OCI-LY1 (cell line): ENCODE measurements at regions not wholly inside any gene's neighbourhood (a gene's known extent, or its start where the extent isn't known, plus 50 kb on each side); places are given as distances from the start of the nearest gene placed in this dataset.

ENCODE experiments used
- H2AFZ ChIP-seq: fragments of 200-600 bp; sonication (generic), shearing (Covaris generic); 2 replicates; pipeline ENCODE4 v1.6.0; 2014; ENCODE audit warnings: antibody characterized with exemption, mild to moderate bottlenecking, low read length
- H3F3A ChIP-seq: fragments of 200-600 bp; sonication (generic), shearing (Covaris generic); 2 replicates; pipeline ENCODE4 v1.6.0; 2014; ENCODE audit warnings: mild to moderate bottlenecking, antibody characterized with exemption, low read length, moderate library complexity; ENCODE audit not compliant: insufficient read depth
- H3K27ac ChIP-seq: fragments of 200-600 bp; sonication (generic); 2 replicates; pipeline ENCODE4 v1.5.1; 2014; ENCODE audit warnings: low read length, mixed run types, mild to moderate bottlenecking, low read depth; ENCODE audit not compliant: poor library complexity, severe bottlenecking
- H3K27me3 ChIP-seq: fragments of 200-600 bp; sonication (generic); 2 replicates; pipeline ENCODE4 v1.6.0; 2014; ENCODE audit warnings: antibody characterized with exemption, mild to moderate bottlenecking, low read length, moderate library complexity; ENCODE audit not compliant: insufficient read depth
- H3K36me3 ChIP-seq: fragments of 200-600 bp; sonication (generic); 2 replicates; pipeline ENCODE4 v1.6.1; 2014; ENCODE audit warnings: mild to moderate bottlenecking, antibody characterized with exemption, low read length, moderate library complexity, mixed read lengths; ENCODE audit not compliant: insufficient read depth
- H3K4me1 ChIP-seq: fragments of 200-600 bp; sonication (generic); 2 replicates; pipeline ENCODE4 v1.5.1; 2014; ENCODE audit warnings: mild to moderate bottlenecking, low read length, moderate library complexity; ENCODE audit not compliant: insufficient read depth, severe bottlenecking
- H3K4me2 ChIP-seq: fragments of 200-600 bp; sonication (generic), shearing (Covaris generic); 2 replicates; pipeline ENCODE4 v1.6.1; 2014; ENCODE audit warnings: low read length
- H3K4me3 ChIP-seq: fragments of 200-600 bp; sonication (generic); 2 replicates; pipeline ENCODE4 v1.5.1; 2014; ENCODE audit warnings: low read length, low read depth, mild to moderate bottlenecking, mixed read lengths; ENCODE audit not compliant: poor library complexity, severe bottlenecking
- H3K79me2 ChIP-seq: fragments of 200-600 bp; shearing (Covaris generic); 2 replicates; pipeline ENCODE4 v1.6.1; 2016; ENCODE audit warnings: mixed run types, low read length, mixed read lengths; ENCODE audit not compliant: insufficient read depth
- H3K9ac ChIP-seq: fragments of 200-600 bp; sonication (generic), shearing (Covaris generic); 2 replicates; pipeline ENCODE4 v1.6.1; 2014; ENCODE audit warnings: mild to moderate bottlenecking, low read length, mixed read lengths
- H3K9me2 ChIP-seq: fragments of 200-600 bp; sonication (generic), shearing (Covaris generic); 2 replicates; pipeline ENCODE4 v1.6.1; 2014; ENCODE audit warnings: low read depth, mild to moderate bottlenecking, low read length, mixed read lengths
- H3K9me3 ChIP-seq: fragments of 200-600 bp; shearing (Covaris generic); 2 replicates; pipeline ENCODE4 v1.6.1; 2014; ENCODE audit warnings: low read length, mixed read lengths
- H4K20me1 ChIP-seq: fragments of 200-600 bp; sonication (generic), shearing (Covaris generic); 2 replicates; pipeline ENCODE4 v1.6.0; 2016; ENCODE audit warnings: mild to moderate bottlenecking, low read length; ENCODE audit not compliant: insufficient read depth
- CTCF ChIP-seq: fragments of 200-600 bp; sonication (generic), shearing (Covaris generic); IDR thresholded peaks from 2 replicates; pipeline ENCODE4 v1.5.1; 2017; ENCODE audit warnings: mild to moderate bottlenecking, antibody characterized with exemption, low read length, moderate library complexity, mixed read lengths
- EZH2 ChIP-seq: fragments of 200-600 bp; sonication (generic), shearing (Covaris generic); IDR thresholded peaks from 2 replicates; pipeline ENCODE4 v1.8.0; 2017; ENCODE audit warnings: borderline replicate concordance, mixed run types, mild to moderate bottlenecking, antibody characterized with exemption, low read length, moderate library complexity, mixed read lengths

DNA sequence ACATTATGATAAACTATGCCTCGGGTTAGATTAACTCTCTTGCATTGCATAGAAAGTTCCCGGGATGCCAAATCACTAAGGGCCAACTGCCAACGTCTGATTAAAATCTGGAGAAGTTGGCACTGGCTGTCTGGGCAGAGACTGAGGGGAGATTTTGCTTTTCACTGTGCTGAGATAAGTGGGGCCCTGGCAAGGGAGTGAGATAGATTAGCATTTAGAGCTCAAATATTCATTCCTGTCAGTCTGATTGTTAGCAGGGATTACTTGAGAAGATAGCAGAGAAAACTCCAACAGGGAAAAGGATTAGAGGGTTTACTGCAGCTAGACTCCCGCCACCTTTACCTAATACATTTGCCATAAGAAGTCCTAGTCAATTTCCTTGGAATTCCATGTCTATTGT is 714.1 kb upstream of the CHRM3 start:
- TF ChIP-seq CTCF (no peak), EZH2 (no peak)
- Histone ChIP-seq H3K27ac (no peak overlapping the region), H3K9me2 (no peaks in the 10 kb centered on the region), H3K27me3 (no peaks in the 10 kb centered on the region), H3F3A (no peaks in the 10 kb centered on the region), H2AFZ (no peak overlapping the region), H3K4me3 (no peak overlapping the region), H3K36me3 (no peaks in the 10 kb centered on the region), H3K4me1 (no peaks in the 10 kb centered on the region), H3K9me3 (no peaks in the 10 kb centered on the region), H4K20me1 (no peaks in the 10 kb centered on the region), H3K9ac (no peak overlapping the region), H3K4me2 (no peak overlapping the region), H3K79me2 (no peaks in the 10 kb centered on the region)

GRCh38 chr1:238664139-238664538 is 722.2 kb upstream of the CHRM3 start:
- Histone ChIP-seq H3K9ac (no peak overlapping the region), H3K27ac (no peak overlapping the region), H3K9me2 (no peaks in the 10 kb centered on the region), H3K9me3 (no peaks in the 10 kb centered on the region), H3K4me2 (no peak overlapping the region), H4K20me1 (no peaks in the 10 kb centered on the region), H3K4me3 (no peak overlapping the region), H2AFZ (no peak overlapping the region), H3K79me2 (no peaks in the 10 kb centered on the region), H3K36me3 (no peaks in the 10 kb centered on the region), H3K4me1 (no peaks in the 10 kb centered on the region), H3F3A (no peaks in the 10 kb centered on the region), H3K27me3 (no peaks in the 10 kb centered on the region)
- no peak for TF ChIP-seq EZH2
- no peak for TF ChIP-seq CTCF

DNA sequence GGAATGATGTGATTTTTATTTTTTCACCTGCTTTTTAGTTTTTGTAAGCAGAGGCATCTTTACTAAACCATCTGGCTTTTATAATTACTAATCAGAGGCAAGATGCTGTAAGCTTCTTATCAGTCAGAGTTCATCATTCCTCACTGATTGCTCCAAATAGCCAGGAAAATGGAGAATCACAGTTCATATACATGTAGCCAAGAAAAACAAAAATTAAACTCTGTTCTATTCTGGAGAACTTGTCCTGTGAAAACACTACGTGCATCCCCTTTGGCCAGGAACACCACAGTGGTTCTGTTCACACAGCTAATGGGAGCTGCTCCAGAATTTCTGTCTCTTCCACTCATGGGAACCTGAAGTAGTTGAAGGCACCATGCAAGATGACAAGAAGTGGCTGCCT is 725.5 kb upstream of the CHRM3 start:
- H4K20me1 ChIP-seq = no peaks in the 10 kb centered on the region
- H3K36me3 ChIP-seq = no peaks in the 10 kb centered on the region
- no peaks in the 10 kb centered on the region for H3K9me3 ChIP-seq
- H3K9ac ChIP-seq = no peak overlapping the region
- H3K4me3 ChIP-seq = no peak overlapping the region
- no peak overlapping the region for H3K27ac ChIP-seq
- no peaks in the 10 kb centered on the region for H3F3A ChIP-seq
- H2AFZ ChIP-seq = no peak overlapping the region
- H3K4me2 ChIP-seq = no peak overlapping the region
- no peaks in the 10 kb centered on the region for H3K27me3 ChIP-seq
- TF ChIP-seq EZH2 = no peak
- no peak for TF ChIP-seq CTCF
- H3K9me2 ChIP-seq = no peaks in the 10 kb centered on the region
- H3K4me1 ChIP-seq = no peaks in the 10 kb centered on the region
- no peaks in the 10 kb centered on the region for H3K79me2 ChIP-seq
